ENCODE measurements at regions not wholly inside any gene's neighbourhood (a gene's known extent, or its start where the extent isn't known, plus 50 kb on each side); places are given as distances from the start of the nearest gene placed in this dataset.

GRCh38 chr2:84280873-84281272, 178.2 kb downstream of the SUCLG1 start:
- H2AFZ ChIP-seq (ENCODE audit: low read depth, low read length) = no peak overlapping the region
- BruUV-seq (replicated peaks) = no TSS peak
- H3K36me3 ChIP-seq (ENCODE audit: control insufficient read depth, insufficient read depth, low read length) = no peaks in the 10 kb centered on the region
- H3K9me1 ChIP-seq (ENCODE audit: control insufficient read depth, insufficient read depth, low read length) = no peaks in the 10 kb centered on the region
- ATAC-seq (peak; percentile 57; the same call in 2 of the 3 replicates), DNase-seq (ENCODE audit: extremely low read depth in 1 of 4, low spot score in 3 of 4) (peak in 1 of 4 experiments; percentile 28), FAIRE-seq (no peak)
- H3K4me3 ChIP-seq = no peak overlapping the region
- no peaks in the 10 kb centered on the region; a peak in 1 of 5 replicates for H3K4me1 ChIP-seq (replicated peaks in 1 of 2; ENCODE audit: control insufficient read depth in 2 of 2, insufficient read depth in 2 of 2, low read length in 2 of 2)
- no peaks in the 10 kb centered on the region for H3K79me2 ChIP-seq (ENCODE audit: control insufficient read depth, insufficient read depth, low read length)
- ChIA-PET POLR2A (interaction anchor here (1.6 kb wide), 1 partner anchor 9 kb away, joined by 3 read pairs; no protein-coding TSS in a partner anchor), CTCF (ENCODE audit: low intra/inter-chr PET ratio) (no interaction called here)
- intact Hi-C loops (cut with micrococcal nuclease) = no loop called here
- no peaks in the 10 kb centered on the region for H3K9me3 ChIP-seq (replicated peaks; ENCODE audit: control insufficient read depth, insufficient read depth, low read depth, low read length)
- H4K20me1 ChIP-seq (replicated peaks; ENCODE audit: control insufficient read depth, insufficient read depth, low read length) = no peaks in the 10 kb centered on the region
- no peak overlapping the region for H3K4me2 ChIP-seq (ENCODE audit: insufficient read depth, low read length)
- 0% methylated on average over 1 of the region's 1 CpG for WGBS (ENCODE audit: insufficient coverage, low coverage, missing lambda C conversion rate)
- no peak overlapping the region for H3K27ac ChIP-seq (ENCODE audit: extremely low read depth, low read depth, low read length)
- H3K27me3 ChIP-seq (ENCODE audit: control insufficient read depth in 2 of 2, insufficient read depth in 2 of 2, low read length in 2 of 2) = no peaks in the 10 kb centered on the region
- no peak overlapping the region for H3K9ac ChIP-seq (ENCODE audit: insufficient read depth in 1 of 2, low read depth in 2 of 2, low read length in 2 of 2)
- in situ Hi-C loops (cut with MboI) = no loop called here
- TF ChIP-seq PCBP1 (IDR thresholded peaks at IDR 0.05; ENCODE audit: low read depth, low read length, poor library complexity, severe bottlenecking) (no peak), PHB (CRISPR knock-in tag; IDR thresholded peaks at IDR 0.05) (no peak), ZBTB2 (IDR thresholded peaks at IDR 0.05) (no peak), TFAM (CRISPR knock-in tag; conservative IDR thresholded peaks at IDR 0.05) (no peak), RBBP5 (IDR thresholded peaks at IDR 0.05; ENCODE audit: borderline replicate concordance, insufficient read depth, low read length, poor library complexity, severe bottlenecking) (no peak), ZNF589 (CRISPR knock-in tag; IDR thresholded peaks at IDR 0.05; ENCODE audit: low read depth) (no peak), SIX5 (IDR thresholded peaks at IDR 0.05; ENCODE audit: borderline replicate concordance in 1 of 2, insufficient read depth in 1 of 2, low read depth in 1 of 2, low read length in 2 of 2) (no peak), FOXM1 (IDR thresholded peaks at IDR 0.05; ENCODE audit: low read depth) (peak; percentile 61), FOXM1 (CRISPR knock-in tag; IDR thresholded peaks at IDR 0.05; ENCODE audit: low read depth) (no peak), YBX1 (IDR thresholded peaks at IDR 0.05) (no peak), ZNF232 (CRISPR knock-in tag; IDR thresholded peaks at IDR 0.05) (no peak), ZNF165 (CRISPR knock-in tag; IDR thresholded peaks at IDR 0.05; ENCODE audit: borderline replicate concordance) (no peak), ARID1B (IDR thresholded peaks at IDR 0.05) (peak; percentile 90), MAFF (IDR thresholded peaks at IDR 0.05; ENCODE audit: low read length) (no peak), HIVEP1 (CRISPR knock-in tag; IDR thresholded peaks at IDR 0.05) (no peak), MCM5 (IDR thresholded peaks at IDR 0.05; ENCODE audit: low read depth) (no peak), THAP7 (CRISPR knock-in tag; IDR thresholded peaks at IDR 0.05) (no peak), POLR3G (IDR thresholded peaks at IDR 0.05; ENCODE audit: extremely low read depth, insufficient read length, insufficient replicate concordance) (no peak), MBD1 (CRISPR knock-in tag; IDR thresholded peaks at IDR 0.05) (no peak), HNRNPH1 (optimal IDR thresholded peaks at IDR 0.05; ENCODE audit: low read depth, low read length) (no peak), STAT5A (IDR thresholded peaks at IDR 0.05; ENCODE audit: borderline replicate concordance, low read length) (0 out of 2 replicates have a peak, but pooled peaks have one; percentile 39)
